ENCODE measurements at regions not wholly inside any gene's neighbourhood (a gene's known extent, or its start where the extent isn't known, plus 50 kb on each side); places are given as distances from the start of the nearest gene placed in this dataset.
"Not testable (repeated sequence)": the region's sequence is repeated elsewhere in the genome, so short reads cannot be mapped to it uniquely, and the experiment has no call there.

DNA sequence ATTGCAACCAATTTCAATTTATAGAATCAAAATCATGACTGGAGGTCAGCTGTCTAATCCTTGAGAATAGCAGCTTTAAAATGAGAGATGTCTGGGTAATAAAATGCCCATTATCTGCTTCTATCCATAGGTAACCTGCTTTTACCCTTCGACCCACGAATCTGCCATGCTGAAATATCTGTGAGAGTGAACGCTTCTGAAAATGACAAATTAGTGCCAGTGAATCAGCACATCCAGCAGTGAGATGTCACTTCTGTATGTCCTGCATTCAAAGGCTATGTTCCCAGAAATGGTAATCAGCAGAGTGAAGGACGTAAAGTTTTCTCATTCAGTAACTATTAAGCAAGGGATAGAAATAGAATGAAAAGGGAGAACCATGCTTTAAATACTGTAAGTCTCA is 532.4 kb upstream of the ITGA1 start:
- DNase-seq: no peak

DNA sequence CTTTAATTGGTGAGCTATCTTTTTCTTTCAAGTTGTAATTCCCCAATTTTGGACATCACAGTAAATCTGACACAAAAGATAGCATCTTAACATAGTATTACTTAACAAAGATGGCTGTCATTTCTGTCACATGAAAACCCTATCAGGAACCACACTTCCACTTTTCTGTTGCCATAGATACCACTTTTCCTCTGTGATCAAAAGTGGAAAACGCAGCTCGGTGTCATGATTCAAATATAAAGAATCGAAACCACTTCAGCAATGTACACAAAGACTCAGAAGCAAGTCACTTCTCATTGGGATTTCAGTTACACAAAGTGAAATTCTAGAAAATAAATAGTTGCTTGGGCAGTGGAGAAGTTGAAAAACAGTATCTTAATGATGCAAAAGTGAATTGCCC is 524.9 kb upstream of the ITGA1 start:
- DNase-seq: no peak

DNA sequence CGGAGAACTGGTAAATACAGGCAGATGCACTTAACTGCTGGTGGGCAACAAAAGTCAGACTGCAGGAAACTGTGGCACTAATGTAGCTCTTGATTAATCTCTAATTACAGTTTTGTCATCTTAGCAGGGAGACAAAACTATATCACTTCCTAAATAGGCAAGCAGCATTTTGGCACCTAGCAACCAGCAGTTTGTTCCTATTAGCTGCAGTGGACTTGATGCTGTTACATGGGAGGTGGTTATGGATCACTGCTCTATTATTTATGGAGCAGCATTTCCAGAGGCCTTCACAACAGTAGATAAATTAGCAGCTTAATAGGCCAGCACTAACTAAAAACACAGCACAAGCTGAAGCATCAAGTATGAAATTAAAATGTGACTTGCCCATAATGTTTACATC is 518.3 kb upstream of the ITGA1 start:
- no peak for DNase-seq

DNA sequence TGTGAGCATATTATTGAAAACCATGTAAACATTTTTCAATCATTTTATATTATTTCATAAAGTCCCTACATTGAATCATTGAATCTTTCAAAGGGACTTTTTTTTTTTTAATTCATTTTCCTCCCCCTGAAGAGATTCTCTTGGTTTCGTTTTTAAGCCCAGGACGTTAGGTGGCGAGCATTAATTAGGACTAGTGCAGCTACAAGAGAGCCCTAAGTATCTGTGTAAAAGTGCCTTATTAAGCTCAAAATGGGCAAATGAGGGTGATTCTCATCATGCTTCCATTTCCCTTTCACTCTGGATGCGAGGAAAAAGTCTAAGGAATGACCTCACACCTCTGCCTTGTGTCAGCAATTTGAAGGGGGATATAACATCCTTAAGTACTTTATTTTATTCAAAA is 517.9 kb upstream of the ITGA1 start:
- no peak for DNase-seq

DNA sequence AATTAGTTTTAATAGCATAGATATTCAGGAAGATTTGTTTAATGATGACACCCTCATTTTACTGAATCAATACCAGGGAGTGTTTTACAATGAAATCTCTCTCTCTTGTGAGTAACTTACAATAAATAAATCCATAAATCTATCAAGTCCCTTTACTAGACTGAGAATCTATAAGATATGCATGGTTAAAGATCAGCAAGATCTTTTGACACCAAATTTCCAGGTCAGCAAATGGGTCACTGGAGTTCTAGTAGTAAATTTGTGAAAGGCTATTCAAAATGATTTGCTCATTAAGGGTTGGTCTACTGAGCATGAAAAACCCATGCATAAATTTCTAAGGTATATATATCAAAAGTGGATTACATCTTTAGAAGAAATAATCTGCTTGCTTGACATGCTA is 512.1 kb upstream of the ITGA1 start:
- no peak for DNase-seq

DNA sequence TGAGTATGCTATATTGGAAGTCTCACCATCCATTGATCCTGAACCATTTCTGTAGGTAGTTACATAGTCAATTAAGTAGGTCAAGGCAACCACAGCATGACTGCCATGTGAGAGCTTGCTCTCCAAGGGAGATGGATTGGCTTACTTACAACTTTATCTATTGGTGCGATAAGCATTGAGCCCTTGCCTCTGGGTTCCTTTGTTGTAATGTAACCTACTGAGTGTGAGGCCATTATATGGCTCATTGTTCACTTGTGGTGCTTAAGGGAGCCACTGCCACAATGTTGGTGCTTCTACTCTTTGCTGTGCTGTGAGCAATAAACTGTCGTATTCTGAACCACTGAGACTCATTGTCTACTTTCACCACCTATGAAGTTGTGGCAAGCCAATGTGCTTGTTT is 510.6 kb upstream of the ITGA1 start:
- DNase-seq: no peak

DNA sequence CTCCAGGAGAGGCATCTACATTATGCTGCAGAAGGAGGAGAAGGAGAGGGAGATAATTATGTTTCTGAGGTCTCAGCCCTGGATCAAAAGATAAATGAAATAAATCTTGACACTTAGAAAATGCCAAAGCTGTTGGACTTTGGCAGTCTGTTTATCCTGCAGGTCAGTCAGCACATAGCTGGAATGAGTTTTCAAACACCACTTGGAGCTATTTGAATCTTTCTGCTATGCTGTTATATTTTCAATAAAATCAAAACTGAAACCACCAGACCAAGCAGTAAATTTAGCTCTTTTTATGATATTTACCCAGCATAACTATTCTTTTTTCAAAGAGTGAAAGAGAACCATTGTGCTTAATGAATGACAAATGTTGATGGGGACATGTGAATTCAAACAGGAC is 505.1 kb upstream of the ITGA1 start:
- DNase-seq: no peak

DNA sequence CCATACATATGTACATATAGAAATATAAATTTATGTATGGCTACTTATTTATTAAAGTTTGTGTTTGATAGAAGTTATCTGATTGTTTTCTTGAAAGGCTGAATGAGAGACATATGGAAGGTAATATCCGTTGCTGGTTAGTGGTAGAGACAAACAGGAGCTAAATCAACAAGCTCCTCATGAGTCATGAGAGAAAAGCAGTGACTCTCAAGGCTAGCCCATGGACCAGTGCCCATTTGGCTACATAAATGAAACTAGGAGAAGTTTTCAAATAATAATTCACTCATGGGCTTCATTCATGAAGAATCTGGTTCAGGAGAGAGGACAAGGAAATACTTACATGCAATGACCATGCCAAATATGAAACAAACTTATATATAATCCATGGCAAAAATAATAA is 504.5 kb upstream of the ITGA1 start:
- DNase-seq: no peak

DNA sequence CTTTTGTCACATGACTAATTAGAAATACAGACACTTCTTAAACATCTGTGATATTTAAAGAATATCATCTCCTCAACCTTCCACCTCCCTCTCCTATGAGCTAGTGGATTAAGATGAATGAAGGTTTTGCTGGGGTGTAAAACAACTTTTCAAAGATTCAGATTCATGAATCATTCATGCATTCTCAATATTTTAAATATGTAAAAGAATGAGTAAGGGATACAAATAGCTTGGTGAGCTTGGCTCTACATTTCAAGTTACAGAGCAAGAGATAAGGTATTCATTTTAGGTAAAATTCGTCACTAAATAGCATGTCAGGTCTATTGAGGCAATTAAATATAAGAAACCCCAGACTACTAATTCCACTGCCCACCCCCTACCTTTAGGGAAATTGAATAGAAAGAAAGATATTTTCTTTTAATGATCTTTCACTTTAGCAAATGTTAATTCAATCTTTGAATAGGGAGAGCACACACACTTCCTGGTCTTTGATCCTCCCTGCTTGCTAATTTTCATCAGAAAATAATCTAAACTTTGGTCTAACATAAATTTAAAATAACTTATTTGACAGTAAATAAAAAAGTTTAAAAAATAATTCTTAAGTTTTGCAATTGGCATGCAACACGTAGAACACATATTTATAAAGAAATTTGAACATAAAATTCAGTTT is 486.9 kb upstream of the ITGA1 start:
- no peak for DNase-seq

DNA sequence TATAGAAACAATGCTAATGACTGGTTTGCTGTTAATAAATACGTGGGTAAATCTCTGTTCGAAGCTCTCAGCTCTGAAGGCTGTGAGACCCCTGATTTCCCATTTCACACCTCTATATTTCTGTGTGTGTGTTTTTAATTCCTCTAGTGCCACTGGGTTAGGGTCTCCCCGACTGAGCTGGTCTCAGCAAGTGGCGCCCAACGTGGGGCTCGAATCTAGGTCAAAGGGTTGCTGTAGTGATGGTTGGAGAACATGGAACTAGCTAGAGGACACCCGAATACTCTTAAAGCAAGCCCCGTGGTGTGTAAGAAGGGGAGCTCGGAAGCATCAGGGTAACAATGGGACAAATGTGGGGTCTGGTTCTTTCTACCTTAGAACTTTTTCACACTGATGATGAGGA is 482.9 kb upstream of the ITGA1 start:
- not testable (repeated sequence) for DNase-seq

DNA sequence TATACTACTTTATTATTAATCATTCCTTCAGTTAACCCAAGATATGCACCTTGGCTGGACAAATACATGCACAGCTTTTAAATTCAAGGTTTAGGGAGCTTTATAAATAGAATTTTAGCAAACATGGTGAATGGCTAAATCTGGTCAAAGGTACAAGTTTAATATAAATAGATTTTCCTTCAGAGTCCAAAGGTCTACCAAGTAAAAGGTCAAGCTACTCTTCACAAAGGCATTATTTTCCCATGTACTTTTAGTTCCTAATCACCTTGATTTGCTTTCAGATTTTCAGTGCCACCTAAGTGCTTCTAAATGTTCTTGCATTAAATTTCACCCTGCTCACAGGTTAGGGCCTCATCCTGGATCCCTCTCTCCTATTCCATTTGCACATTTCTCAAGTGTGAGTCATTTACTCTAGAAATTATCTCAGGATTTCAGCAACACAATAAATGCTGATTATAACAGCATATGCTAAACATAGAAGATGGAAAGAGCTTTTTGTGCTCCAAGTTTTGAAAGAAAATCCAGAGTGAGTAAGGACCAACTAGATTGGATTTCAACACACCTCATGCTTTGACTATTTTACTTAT is 459.4 kb upstream of the ITGA1 start:
- DNase-seq: no peak

DNA sequence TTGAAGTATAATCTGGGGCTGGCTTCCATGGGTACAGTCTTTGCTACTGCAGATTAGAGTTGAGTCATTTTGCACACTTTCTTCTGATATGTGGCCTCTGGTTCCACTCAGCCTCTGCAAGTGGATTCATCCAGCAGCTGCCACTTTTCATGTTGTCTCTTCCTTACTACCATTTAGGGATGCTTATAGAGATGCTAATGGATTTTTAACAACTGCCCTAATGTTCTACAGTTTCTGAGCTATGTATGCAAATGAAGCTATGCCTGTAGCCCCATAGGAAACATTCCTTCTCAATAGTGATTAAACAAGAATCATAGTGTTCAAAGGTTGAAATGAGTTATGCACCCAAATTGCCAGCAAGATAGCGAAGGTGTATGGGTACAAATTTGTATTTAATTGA is 456.0 kb upstream of the ITGA1 start:
- no peak for DNase-seq

DNA sequence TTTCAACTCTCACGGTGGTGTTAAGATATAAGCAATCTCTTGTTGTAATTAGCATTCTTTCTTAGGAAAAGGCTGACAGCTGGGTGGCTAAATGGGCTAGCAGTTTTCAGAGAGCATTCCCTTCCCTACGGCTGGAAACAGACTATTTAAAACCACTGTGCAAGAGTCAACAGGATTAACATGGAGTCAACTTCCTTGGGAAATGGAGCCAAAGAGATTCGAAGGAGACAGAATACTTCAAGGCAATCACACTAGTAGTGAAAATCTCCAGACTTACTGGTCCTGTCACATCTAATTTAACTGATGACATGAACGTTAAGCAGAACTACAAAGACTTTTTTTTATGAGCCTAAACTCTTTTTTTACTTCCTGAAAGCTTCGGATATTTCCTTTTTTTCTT is 453.3 kb upstream of the ITGA1 start:
- DNase-seq: no peak

DNA sequence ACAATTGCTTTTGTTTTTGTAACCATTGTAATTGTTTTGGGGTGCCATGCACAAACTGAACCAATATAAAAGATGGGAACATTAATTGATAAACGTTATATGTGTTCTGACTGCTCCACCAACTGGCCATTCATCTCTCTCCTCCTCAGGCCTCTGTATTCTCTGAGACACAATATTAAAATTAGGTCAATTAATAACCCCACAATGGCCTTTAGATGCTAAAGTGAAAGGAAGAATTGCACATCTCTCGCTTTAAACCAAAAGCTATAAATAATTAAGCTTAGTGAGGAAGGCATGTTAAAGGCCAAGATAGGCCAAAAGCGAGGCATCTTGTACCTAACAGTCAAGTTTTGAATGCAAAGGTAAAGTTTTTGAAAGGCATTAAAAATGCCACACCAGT is 448.4 kb upstream of the ITGA1 start:
- DNase-seq: no peak

DNA sequence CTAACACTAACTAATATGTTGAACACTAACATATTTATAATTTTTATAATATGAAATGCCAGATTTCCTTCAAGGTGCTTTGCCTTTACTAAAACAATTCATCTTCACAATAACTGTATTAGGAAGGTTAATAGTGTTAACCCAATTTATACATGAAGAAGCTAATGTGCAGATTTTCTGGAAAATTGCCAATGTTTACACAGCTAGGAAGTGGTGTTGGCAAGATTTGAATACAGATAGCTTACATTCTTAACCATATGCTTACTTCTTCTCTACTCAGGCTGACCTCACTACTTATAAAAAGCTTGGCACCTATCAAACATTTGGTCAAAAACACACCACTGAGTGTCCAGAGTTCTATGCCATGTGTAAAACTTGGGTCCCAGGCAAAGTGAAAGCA is 445.4 kb upstream of the ITGA1 start:
- DNase-seq: no peak

DNA sequence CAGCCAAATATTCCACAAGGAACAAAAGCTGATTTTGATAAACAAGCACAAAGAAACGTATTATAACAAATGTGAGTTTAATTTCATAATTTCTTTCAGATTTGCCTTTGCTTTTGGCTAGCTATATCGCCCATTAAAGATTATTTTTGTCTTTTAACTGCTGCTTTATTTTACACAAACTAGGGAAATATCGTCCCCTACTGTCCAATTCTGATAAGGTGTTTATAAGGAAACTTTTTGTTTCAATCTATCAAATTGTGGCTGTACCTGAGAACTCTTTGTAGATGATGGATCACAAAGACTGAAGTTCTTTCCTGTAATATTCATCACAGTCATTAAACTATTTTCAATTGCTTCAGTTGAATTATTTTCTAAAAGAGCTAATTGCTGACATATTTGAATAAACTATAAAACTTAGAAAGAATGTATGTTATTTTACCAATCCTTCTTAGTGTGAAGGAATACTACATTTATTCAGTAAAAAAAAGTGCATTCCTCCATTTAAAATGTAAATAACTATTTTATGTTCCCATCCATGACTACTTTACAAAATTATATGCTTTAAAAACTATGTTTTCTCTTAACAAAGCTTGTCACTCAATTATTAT is 431.3 kb upstream of the ITGA1 start:
- peak; percentile 1 for DNase-seq

DNA sequence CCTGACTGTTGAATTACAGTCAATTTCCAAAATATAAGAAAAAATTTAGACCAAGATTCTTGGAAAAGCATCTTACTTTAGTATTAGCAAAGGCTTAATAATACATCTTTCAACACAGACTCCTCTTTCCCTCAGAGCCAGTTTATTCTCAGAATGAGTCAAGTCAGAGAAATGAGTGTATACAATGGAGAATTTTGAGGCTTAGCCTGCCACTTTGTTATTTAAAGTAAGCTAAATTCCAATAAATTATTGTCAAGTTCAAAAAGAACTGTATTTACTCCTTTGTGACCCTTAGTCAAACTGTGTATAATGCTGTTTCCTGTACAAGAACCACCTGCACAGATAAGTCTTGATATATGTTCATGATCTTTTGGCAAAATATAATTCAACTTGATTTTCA is 428.5 kb upstream of the ITGA1 start:
- DNase-seq: no peak

DNA sequence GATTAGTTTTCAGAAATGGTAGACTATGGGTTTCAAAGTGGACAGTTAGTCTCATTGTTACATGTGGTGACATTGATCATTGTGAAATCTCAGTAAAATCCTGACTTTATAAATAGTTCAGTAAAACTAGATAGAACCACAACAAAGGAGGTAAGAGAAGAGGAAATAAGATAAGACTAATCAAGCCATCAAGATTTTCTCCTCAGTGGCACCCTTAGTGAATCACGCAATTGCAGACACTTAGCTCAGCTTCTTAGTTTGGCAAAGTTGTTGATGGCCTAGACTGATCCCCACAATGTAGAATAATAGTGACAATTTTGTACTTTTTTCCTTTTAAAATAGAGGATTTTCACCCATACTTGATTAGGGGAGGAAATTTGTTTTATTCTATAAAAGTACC is 426.7 kb upstream of the ITGA1 start:
- DNase-seq: no peak

DNA sequence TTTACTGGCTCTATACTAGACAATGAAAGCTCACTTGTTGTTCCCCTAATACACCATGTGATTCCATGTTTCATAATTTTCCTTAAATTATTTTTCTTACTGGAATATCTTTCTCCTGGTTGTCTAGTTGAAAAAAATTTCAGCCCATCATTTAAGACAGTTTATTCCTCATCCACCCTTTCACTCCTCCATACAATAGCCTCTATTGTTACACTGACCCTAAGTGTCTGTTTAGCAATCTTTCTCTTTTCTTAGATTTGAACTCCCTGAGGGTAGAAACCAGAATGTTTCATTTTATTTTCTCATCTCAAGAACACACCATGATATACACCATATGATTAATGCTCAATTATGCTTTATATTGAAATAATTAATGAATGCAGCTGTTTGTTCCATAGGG is 413.4 kb upstream of the ITGA1 start:
- no peak for DNase-seq

DNA sequence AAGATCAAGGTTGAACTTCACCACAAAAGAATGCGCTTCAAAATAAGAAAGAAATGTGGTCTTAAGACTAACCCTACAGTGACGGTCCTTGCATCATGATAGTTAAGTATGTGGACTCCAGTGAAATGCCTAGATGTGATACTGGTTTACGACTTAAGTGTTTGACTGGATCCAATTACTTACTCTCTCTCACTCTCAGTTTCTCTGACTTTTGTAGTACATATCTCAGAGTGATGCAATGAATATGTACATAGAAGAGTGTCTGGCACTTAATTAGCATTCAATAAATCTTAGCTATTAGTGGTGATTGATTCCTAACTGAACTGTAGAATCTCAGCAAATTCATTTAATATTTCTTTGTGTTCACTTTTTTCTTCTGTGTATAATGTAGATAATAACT is 411.7 kb upstream of the ITGA1 start:
- DNase-seq: no peak

DNA sequence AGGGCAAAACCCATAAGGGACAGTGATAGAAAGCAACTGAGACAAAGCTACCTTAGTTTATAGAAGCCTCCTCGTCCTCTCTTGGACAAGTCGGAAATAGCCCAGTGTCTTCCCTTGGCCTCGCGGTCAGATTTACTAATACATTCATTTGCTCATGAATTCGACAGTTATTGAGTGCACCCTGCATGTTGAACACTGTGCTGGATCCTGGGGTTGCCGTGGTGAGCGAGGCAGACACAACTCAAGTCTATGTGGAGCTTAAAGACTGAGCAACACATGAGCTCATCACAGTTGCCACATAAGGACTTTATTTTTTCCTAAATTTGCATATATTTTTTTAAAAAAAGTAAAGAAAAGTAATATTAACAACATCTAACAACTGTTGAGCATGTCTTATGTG is 411.1 kb upstream of the ITGA1 start:
- DNase-seq: no peak

DNA sequence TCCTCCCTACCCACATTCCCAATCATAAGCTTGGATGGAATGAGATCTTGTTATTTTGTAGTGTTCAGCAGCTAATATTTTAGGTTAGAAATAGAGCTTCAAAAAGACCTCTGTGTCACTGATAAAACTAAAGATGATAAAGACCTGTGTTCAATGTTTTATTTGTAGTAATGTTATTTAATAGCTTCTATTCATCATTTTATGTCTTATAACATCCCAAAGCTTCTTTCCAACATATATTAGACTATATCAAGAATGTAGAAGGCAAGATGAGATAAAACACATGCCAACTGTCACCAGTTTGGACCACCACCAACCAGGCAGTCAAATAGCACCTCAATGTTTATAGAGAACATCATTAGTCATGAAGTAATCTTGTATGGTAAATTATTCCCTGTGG is 409.5 kb upstream of the ITGA1 start:
- no peak for DNase-seq

DNA sequence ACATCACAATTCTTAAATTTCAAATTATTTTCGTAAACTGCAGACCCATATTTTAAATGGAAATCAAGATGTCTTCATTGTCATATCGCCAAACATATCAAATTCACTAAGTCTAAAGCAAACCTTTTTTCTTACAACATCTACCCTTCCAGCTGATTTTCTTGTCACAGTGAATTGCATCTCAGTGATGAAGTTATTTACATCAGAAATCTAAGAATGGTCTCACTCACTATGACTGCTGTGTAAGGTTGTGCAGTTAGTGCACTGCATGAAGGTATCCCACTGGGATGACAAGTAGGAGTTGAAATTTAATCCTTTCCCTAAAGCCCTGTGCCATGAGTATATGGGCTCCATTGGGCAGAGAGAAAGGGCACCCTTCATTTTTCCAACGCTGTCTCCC is 399.4 kb upstream of the ITGA1 start:
- DNase-seq: no peak

DNA sequence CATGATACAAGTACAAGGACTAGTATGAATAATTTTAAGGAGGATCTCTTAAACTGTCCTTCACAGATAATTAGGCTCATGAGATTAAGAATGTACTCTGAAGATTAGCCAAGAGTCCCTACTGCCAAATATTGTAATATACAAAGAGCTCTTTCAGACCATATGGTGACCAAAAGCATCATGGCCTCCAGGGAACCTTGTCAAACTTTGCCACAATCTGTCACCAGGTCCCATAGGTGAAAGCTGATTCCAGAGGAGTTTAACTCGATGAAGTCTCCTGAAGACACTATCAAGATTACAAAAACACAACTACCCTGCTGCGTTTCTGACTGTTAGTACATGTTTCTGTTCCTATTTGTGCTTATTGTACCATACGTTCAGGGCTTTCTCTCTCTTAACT is 395.4 kb upstream of the ITGA1 start:
- no peak for DNase-seq

DNA sequence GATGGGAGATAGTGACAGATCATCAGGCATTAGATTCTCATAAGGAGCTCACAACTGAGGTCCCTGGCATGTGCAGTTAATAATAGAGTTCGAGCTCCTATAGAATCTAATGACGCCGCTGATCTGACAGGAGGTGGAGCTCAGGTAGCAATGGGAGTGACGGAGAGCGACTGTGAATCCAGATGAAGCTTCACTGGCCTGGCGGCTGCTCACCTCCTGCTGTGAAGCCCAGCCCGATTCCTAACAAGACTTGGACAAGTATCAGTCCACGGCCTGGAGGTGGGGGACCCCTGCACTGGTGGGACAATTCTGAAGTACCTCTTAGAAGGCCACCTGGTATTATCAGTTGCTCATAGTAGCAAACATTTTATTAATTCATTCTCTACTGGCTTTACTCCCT is 377.9 kb upstream of the ITGA1 start:
- no peak for DNase-seq

Data from skin of body (tissue), 1 donor.